GM21576 (cell line): ENCODE measurements at regions not wholly inside any gene's neighbourhood (a gene's known extent, or its start where the extent isn't known, plus 50 kb on each side); places are given as distances from the start of the nearest gene placed in this dataset.

ENCODE experiments used
- ATAC-seq: cut with Tn5 transposase; IDR thresholded peaks from one replicate; pipeline ENCODE4 v1.9.1; 2021; ENCODE audit warnings: mild to moderate bottlenecking, moderate library complexity; ENCODE audit not compliant: unreplicated experiment

- ATAC-seq: no peak
Measured at GRCh38 chr12:46908936-46909635, 83.3 kb upstream of the SLC38A4 start.

DNA sequence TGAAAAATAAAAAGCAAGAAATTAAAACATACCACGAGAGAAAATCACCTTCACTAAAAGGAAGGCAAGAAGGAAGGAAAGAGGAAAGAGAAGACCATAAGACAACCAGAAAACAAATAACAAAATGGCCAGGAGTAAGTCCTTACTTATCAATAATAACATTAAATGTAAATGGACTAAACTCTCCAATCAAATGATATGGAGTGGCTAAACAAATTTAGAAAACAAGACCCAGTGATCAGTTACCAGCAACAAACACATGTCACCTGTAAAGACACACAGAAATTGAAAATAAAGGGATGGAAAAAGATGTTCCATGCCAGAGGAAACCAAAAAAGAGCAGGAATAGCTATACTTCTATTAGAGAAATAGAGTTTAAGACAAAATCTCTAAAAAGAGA is 85.0 kb upstream of the SLC38A4 start:
- no peak for ATAC-seq

GRCh38 chr12:46914336-46914735 is 88.5 kb upstream of the SLC38A4 start:
- ATAC-seq: no peak

- no peak for ATAC-seq
Measured at GRCh38 chr12:46915082-46915481, 89.3 kb upstream of the SLC38A4 start.

- ATAC-seq: no peak
Measured at GRCh38 chr12:46915836-46916235, 90.0 kb upstream of the SLC38A4 start.

- ATAC-seq: no peak
Measured at GRCh38 chr12:46916796-46917419, 91.1 kb upstream of the SLC38A4 start.

DNA sequence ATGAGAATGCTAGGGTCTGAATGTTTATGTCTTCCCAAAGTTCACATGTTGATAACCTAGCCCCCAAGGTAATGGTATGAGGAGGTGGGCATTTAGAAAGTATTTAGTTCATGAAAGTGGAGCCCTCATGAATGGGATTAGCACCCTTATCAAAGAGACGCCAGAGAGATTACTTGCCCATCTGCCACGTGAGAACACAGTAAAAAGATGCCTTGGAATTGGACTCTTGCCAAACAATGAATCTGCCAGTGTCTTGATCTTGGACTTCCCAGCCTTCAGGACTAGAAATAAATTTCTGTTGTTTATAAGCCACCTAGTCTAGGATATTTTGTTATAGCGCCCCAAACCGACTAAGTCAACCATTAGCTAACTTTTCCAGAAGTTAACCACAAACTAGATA is 92.0 kb upstream of the SLC38A4 start:
- ATAC-seq: no peak

GRCh38 chr12:46918631-46919030 is 92.8 kb upstream of the SLC38A4 start:
- ATAC-seq: no peak

GRCh38 chr12:46919666-46920400 is 94.0 kb upstream of the SLC38A4 start:
- no peak for ATAC-seq

- ATAC-seq: peak; percentile 52
Measured at GRCh38 chr12:46920499-46920898, 94.7 kb upstream of the SLC38A4 start.

GRCh38 chr12:46921048-46921763 is 95.4 kb upstream of the SLC38A4 start:
- no peak for ATAC-seq

GRCh38 chr12:46921764-46922133 is 96.0 kb upstream of the SLC38A4 start:
- ATAC-seq: no peak

DNA sequence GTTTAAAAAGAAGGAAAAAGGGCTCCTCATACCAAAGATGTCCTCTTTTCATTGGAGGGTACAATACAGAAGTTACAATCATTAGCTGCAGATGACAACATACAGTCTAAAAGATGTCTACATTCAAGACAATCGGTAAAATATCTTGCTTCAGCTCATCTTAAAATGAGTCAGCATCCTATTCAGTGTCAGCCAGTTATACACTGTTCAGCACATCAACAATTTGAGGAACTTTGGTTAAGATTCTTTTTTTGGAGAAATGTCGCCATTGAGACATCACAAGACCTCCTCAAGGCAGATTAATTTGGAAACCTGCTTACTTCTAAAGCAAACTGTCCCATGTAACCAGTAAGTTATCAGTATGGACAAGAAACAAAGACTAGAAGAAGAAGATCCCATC is 100.7 kb upstream of the SLC38A4 start:
- ATAC-seq: no peak

GRCh38 chr12:46930101-46930500 is 104.3 kb upstream of the SLC38A4 start:
- no peak for ATAC-seq

- ATAC-seq: no peak
Measured at GRCh38 chr12:46933947-46934346, 108.2 kb upstream of the SLC38A4 start.

- ATAC-seq: no peak
Measured at GRCh38 chr12:46934374-46935111, 108.7 kb upstream of the SLC38A4 start.

DNA sequence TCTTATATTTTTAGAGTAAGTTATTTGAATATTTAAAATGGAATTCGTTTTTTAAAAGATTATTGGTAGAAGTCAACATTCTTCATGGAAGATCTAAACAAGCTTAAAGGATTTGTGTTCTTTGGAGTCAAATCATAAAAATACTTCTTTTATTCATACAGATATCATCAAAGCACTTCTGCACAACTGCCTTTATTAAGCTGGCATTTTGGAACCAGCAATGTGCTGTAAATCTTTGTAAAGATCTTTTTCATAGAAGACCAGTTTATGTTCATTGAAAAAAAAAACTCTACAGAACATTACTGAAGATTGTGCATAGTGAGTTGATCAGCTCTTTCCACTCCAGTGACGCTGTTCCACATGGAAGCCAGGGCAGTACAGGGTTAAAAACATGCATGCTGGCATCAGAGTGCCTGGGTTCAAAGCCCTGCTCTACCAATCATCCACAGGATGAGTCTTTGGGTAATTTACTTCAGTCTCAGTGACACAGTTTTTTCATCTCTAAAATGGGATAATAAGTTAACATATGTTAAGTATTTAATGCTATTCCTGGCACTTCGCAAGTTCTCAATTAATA is 109.6 kb upstream of the SLC38A4 start:
- ATAC-seq: no peak

GRCh38 chr12:46936042-46936441 is 110.2 kb upstream of the SLC38A4 start:
- ATAC-seq: no peak

DNA sequence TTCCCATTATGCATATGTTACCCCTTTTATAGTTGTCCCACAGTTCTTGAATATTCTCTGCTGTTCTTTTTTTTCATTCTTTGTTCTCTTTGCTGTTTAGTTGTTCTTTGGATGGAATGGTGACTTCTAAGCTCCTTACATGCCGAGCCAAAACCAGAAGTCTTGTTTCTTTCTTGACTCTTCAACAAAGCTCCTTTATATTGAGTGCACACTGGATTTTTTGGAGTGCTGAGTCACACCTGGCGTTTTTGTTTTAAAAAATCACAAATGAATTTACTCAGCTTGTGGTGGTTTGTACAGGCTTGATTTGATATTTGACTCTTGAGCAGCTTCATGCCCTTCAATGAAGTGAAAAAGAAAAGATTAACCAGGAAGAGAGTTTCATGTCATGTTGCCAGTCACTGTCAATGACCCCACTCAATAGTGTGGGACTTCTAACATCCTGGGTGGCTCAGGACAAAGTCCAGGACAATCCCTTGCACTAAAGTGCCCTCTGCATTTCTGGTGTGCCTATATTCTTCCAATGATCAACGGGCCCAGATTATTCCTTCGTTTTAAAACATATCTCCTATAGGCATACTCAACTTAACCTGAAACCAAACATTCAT is 112.4 kb upstream of the SLC38A4 start:
- ATAC-seq: no peak

DNA sequence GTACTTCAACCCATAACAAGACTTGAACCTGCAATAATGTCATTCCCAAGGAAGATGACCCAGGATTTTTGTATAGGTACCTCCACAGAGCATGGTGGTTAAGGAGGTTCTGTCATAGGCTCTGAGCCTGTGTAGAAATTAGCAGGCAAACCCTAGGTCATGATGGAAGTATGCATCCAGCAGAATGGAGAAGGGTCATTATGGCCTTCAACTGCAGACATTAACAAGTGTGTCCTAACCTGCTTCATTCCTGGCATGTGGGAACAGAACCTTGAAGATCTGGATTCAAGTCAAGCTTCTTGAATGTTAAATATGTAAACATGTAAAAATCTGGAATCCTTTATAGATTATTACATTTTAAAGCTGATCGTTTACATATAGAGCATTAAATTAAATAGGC is 116.2 kb upstream of the SLC38A4 start:
- no peak for ATAC-seq
